Uterus (tissue), 2 donors: ENCODE measurements at regions not wholly inside any gene's neighbourhood (a gene's known extent, or its start where the extent isn't known, plus 50 kb on each side); places are given as distances from the start of the nearest gene placed in this dataset.

Experiments
- POLR2A ChIP-seq, 2 donors: fragments of 450-650 bp; IDR thresholded peaks; one replicate each; pipeline ENCODE4 v1.6.1; 2016; ENCODE audit warnings: antibody characterized with exemption in 2 of 2, mild to moderate bottlenecking in 1 of 2, moderate library complexity in 1 of 2
- TF ChIP-seq, protein P1 (sequence below), 4 experiments: fragments of 200-600 bp in 2 of 4; fragments of 450-650 bp in 2 of 4; sonication (generic) in 2 of 4; IDR thresholded peaks; one replicate each; pipeline ENCODE4 v1.5.1; 2016 to 2019; ENCODE audit warnings: antibody characterized with exemption in 4 of 4, mild to moderate bottlenecking in 2 of 4, moderate library complexity in 1 of 4

- TF ChIP-seq, protein P1, sequence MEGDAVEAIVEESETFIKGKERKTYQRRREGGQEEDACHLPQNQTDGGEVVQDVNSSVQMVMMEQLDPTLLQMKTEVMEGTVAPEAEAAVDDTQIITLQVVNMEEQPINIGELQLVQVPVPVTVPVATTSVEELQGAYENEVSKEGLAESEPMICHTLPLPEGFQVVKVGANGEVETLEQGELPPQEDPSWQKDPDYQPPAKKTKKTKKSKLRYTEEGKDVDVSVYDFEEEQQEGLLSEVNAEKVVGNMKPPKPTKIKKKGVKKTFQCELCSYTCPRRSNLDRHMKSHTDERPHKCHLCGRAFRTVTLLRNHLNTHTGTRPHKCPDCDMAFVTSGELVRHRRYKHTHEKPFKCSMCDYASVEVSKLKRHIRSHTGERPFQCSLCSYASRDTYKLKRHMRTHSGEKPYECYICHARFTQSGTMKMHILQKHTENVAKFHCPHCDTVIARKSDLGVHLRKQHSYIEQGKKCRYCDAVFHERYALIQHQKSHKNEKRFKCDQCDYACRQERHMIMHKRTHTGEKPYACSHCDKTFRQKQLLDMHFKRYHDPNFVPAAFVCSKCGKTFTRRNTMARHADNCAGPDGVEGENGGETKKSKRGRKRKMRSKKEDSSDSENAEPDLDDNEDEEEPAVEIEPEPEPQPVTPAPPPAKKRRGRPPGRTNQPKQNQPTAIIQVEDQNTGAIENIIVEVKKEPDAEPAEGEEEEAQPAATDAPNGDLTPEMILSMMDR (IDR thresholded peaks at IDR 0.05) = no peak
- TF ChIP-seq POLR2A (IDR thresholded peaks at IDR 0.05) = no peak
Measured at GRCh38 chr3:148034353-148034752, 625.2 kb downstream of the ZIC1 start.
